Adrenal gland (tissue), 5 donors: ENCODE measurements at regions not wholly inside any gene's neighbourhood (a gene's known extent, or its start where the extent isn't known, plus 50 kb on each side); places are given as distances from the start of the nearest gene placed in this dataset.

Experiments
- CTCF ChIP-seq, 6 experiments: fragments of 450-650 bp in 4 of 6; fragments of 200-600 bp in 2 of 6; sonication (generic) in 1 of 6; IDR thresholded peaks; 1 replicate in 5 of 6; 2 replicates in 1 of 6; pipeline versions ENCODE4 v1.5.1 to v1.8.0; 2016 to 2021; ENCODE audit warnings: antibody characterized with exemption in 6 of 6, mild to moderate bottlenecking in 2 of 6, moderate library complexity in 1 of 6
- POLR2A ChIP-seq, 2 donors: fragments of 450-650 bp; IDR thresholded peaks; one replicate each; pipeline ENCODE4 v1.6.1; 2017; ENCODE audit warnings: antibody characterized with exemption in 2 of 2, mild to moderate bottlenecking in 2 of 2, moderate library complexity in 1 of 2
- donor health status: DM: no; HTN: no; CAD: no.

GRCh38 chr3:64358853-64359252, 133.6 kb upstream of the PRICKLE2 start:
- TF ChIP-seq POLR2A (IDR thresholded peaks at IDR 0.05) (no peak), CTCF (IDR thresholded peaks at IDR 0.05) (no peak)
